ENCODE measurements at regions not wholly inside any gene's neighbourhood (a gene's known extent, or its start where the extent isn't known, plus 50 kb on each side); places are given as distances from the start of the nearest gene placed in this dataset.

GRCh38 chr5:106290841-106291240 is 1379.9 kb downstream of the EFNA5 start:
- Histone ChIP-seq H3K9ac (ENCODE audit: extremely low read depth, low read length, poor library complexity, severe bottlenecking) (no peak overlapping the region), H3K27ac (ENCODE audit: low read depth, low read length) (no peak overlapping the region), H3K27me3 (ENCODE audit: control insufficient read depth, insufficient read depth, low read length, poor library complexity, severe bottlenecking) (no peaks in the 10 kb centered on the region), H3K36me3 (ENCODE audit: control insufficient read depth, insufficient read depth, low read length) (no peaks in the 10 kb centered on the region), H3K4me1 (ENCODE audit: control insufficient read depth, insufficient read depth, low read length) (no peaks in the 10 kb centered on the region), H3K4me3 (ENCODE audit: low read length) (no peak overlapping the region), H3K9me3 (ENCODE audit: control insufficient read depth, low read length) (no peaks in the 10 kb centered on the region)
- DNase-seq, result no peak
- TF ChIP-seq CTCF (conservative IDR thresholded peaks at IDR 0.05), result no peak
- WGBS, 2 experiments (ENCODE audit: insufficient coverage in 1 of 2, insufficient read length in 1 of 2), result 90% methylated on average over 1 of the region's 1 CpG; no CpG with 5 or more reads in 1 of the 2 experiments
- no peaks in the 10 kb centered on the region for H3K36me3 Mint-ChIP-seq (ENCODE audit: low read depth)
- H3K4me3 Mint-ChIP-seq, result no peak overlapping the region
- H3K27ac Mint-ChIP-seq, result no peak overlapping the region
- H3K9me3 Mint-ChIP-seq, result no peaks in the 10 kb centered on the region
- no peaks in the 10 kb centered on the region for H3K27me3 Mint-ChIP-seq (ENCODE audit: insufficient read depth)
- no peaks in the 10 kb centered on the region for H3K4me1 Mint-ChIP-seq

GRCh38 chr5:106288979-106289378 is 1381.8 kb downstream of the EFNA5 start:
- H3K36me3 ChIP-seq (ENCODE audit: control insufficient read depth, insufficient read depth, low read length), result no peaks in the 10 kb centered on the region
- WGBS, 2 experiments (ENCODE audit: insufficient coverage in 1 of 2, insufficient read length in 1 of 2), result 94% methylated on average over 3 of the region's 3 CpGs; no CpG with 5 or more reads in 1 of the 2 experiments
- H3K27ac Mint-ChIP-seq, result no peak overlapping the region
- no peak for TF ChIP-seq CTCF (conservative IDR thresholded peaks at IDR 0.05)
- no peaks in the 10 kb centered on the region for H3K27me3 Mint-ChIP-seq (ENCODE audit: insufficient read depth)
- H3K9me3 ChIP-seq (ENCODE audit: control insufficient read depth, low read length), result no peaks in the 10 kb centered on the region
- no peaks in the 10 kb centered on the region for H3K4me1 Mint-ChIP-seq
- H3K4me3 Mint-ChIP-seq, result no peak overlapping the region
- no peak overlapping the region for H3K4me3 ChIP-seq (ENCODE audit: low read length)
- no peaks in the 10 kb centered on the region for H3K4me1 ChIP-seq (ENCODE audit: control insufficient read depth, insufficient read depth, low read length)
- no peaks in the 10 kb centered on the region for H3K36me3 Mint-ChIP-seq (ENCODE audit: low read depth)
- no peak overlapping the region for H3K9ac ChIP-seq (ENCODE audit: extremely low read depth, low read length, poor library complexity, severe bottlenecking)
- DNase-seq, result no peak
- H3K9me3 Mint-ChIP-seq, result no peaks in the 10 kb centered on the region
- no peaks in the 10 kb centered on the region for H3K27me3 ChIP-seq (ENCODE audit: control insufficient read depth, insufficient read depth, low read length, poor library complexity, severe bottlenecking)
- no peak overlapping the region for H3K27ac ChIP-seq (ENCODE audit: low read depth, low read length)

- H3K9ac ChIP-seq (ENCODE audit: extremely low read depth, low read length, poor library complexity, severe bottlenecking), result no peak overlapping the region
- H3K4me3 ChIP-seq (ENCODE audit: low read length), result no peak overlapping the region
- no peaks in the 10 kb centered on the region for H3K36me3 Mint-ChIP-seq (ENCODE audit: low read depth)
- no peaks in the 10 kb centered on the region for H3K36me3 ChIP-seq (ENCODE audit: control insufficient read depth, insufficient read depth, low read length)
- H3K27ac ChIP-seq (ENCODE audit: low read depth, low read length), result no peak overlapping the region
- H3K27me3 ChIP-seq (ENCODE audit: control insufficient read depth, insufficient read depth, low read length, poor library complexity, severe bottlenecking), result no peaks in the 10 kb centered on the region
- no peaks in the 10 kb centered on the region for H3K4me1 ChIP-seq (ENCODE audit: control insufficient read depth, insufficient read depth, low read length)
- peaks cover 5% of the 10 kb centered on the region for H3K9me3 ChIP-seq (ENCODE audit: control insufficient read depth, low read length)
- H3K27me3 Mint-ChIP-seq (ENCODE audit: insufficient read depth), result no peaks in the 10 kb centered on the region
- no peak overlapping the region for H3K27ac Mint-ChIP-seq
- no peak for TF ChIP-seq CTCF (conservative IDR thresholded peaks at IDR 0.05)
- no peaks in the 10 kb centered on the region for H3K4me1 Mint-ChIP-seq
- no peak overlapping the region for H3K4me3 Mint-ChIP-seq
- 98% methylated on average over 3 of the region's 3 CpGs; no CpG with 5 or more reads in 1 of the 2 experiments for whole genome bisulfite sequencing, 2 experiments (ENCODE audit: insufficient coverage in 1 of 2, insufficient read length in 1 of 2)
- DNase-seq, result no peak
- peaks cover 8% of the 10 kb centered on the region for H3K9me3 Mint-ChIP-seq
Observed at GRCh38 chr5:106277540-106278096, 1393.1 kb downstream of the EFNA5 start.

Measured in endodermal cell (in vitro differentiated cells).